ENCODE measurements at regions not wholly inside any gene's neighbourhood (a gene's known extent, or its start where the extent isn't known, plus 50 kb on each side); places are given as distances from the start of the nearest gene placed in this dataset.
A peak's percentile ranks its signal among the peaks of the same experiment; 100 is the strongest.

GRCh38 chr7:16114633-16115032 is 306.7 kb downstream of the CRPPA start:
- Histone ChIP-seq H3K9me3 (peaks cover 0 to 20% (median 0%) of the 10 kb centered on the region in 3 donors), H3K4me1 (no peaks in the 10 kb centered on the region), H3K27me3 (no peaks in the 10 kb centered on the region), H3K4me3 (no peak overlapping the region), H3K27ac (no peak overlapping the region), H3K36me3 (no peaks in the 10 kb centered on the region)
- no peak for DNase-seq
- TF ChIP-seq CTCF (IDR thresholded peaks at IDR 0.05) = peak in 1 of 2 experiments; percentile 9
- intact Hi-C loops (cut with DNase I; ENCODE audit: low total_unique reads) = no loop called here

GRCh38 chr7:16114071-16114470 is 307.3 kb downstream of the CRPPA start:
- Histone ChIP-seq H3K4me3 (no peak overlapping the region), H3K27ac (no peak overlapping the region), H3K27me3 (no peaks in the 10 kb centered on the region), H3K36me3 (no peaks in the 10 kb centered on the region), H3K9me3 (peaks cover 0 to 24% (median 0%) of the 10 kb centered on the region in 3 donors), H3K4me1 (no peaks in the 10 kb centered on the region)
- TF ChIP-seq CTCF (IDR thresholded peaks at IDR 0.05) = no peak
- intact Hi-C loops (cut with DNase I; ENCODE audit: low total_unique reads) = no loop called here
- DNase-seq = no peak

- DNase-seq = no peak
- Histone ChIP-seq H3K9me3 (peaks cover 0 to 31% (median 0%) of the 10 kb centered on the region in 3 donors), H3K4me1 (no peaks in the 10 kb centered on the region), H3K36me3 (no peaks in the 10 kb centered on the region), H3K27ac (no peak overlapping the region), H3K27me3 (no peaks in the 10 kb centered on the region), H3K4me3 (no peak overlapping the region)
- intact Hi-C loops (cut with DNase I; ENCODE audit: low total_unique reads) = no loop called here
- TF ChIP-seq CTCF (IDR thresholded peaks at IDR 0.05) = no peak
These were observed 308.3 kb downstream of the CRPPA start for GRCh38 chr7:16113058-16113457.

- Histone ChIP-seq H3K36me3 (no peaks in the 10 kb centered on the region), H3K4me1 (no peaks in the 10 kb centered on the region), H3K4me3 (no peak overlapping the region), H3K27me3 (no peaks in the 10 kb centered on the region), H3K9me3 (peaks cover 0 to 42% (median 15%) of the 10 kb centered on the region in 3 donors), H3K27ac (no peak overlapping the region)
- intact Hi-C loops (cut with DNase I; ENCODE audit: low total_unique reads) = no loop called here
- no peak for TF ChIP-seq CTCF (IDR thresholded peaks at IDR 0.05)
- no peak for DNase-seq
These were observed 314.5 kb downstream of the CRPPA start for GRCh38 chr7:16106869-16107268.

GRCh38 chr7:16106300-16106699 is 315.0 kb downstream of the CRPPA start:
- intact Hi-C loops (cut with DNase I; ENCODE audit: low total_unique reads) = no loop called here
- Histone ChIP-seq H3K4me1 (no peaks in the 10 kb centered on the region), H3K4me3 (no peak overlapping the region), H3K27me3 (no peaks in the 10 kb centered on the region), H3K27ac (no peak overlapping the region), H3K36me3 (no peaks in the 10 kb centered on the region), H3K9me3 (peaks cover 0 to 42% (median 15%) of the 10 kb centered on the region in 3 donors)
- no peak for DNase-seq
- no peak for TF ChIP-seq CTCF (IDR thresholded peaks at IDR 0.05)

- intact Hi-C loops (cut with DNase I; ENCODE audit: low total_unique reads) = no loop called here
- H3K27me3 ChIP-seq = no peaks in the 10 kb centered on the region
- no peak overlapping the region for H3K27ac ChIP-seq
- no peaks in the 10 kb centered on the region for H3K9me3 ChIP-seq
- no peaks in the 10 kb centered on the region for H3K36me3 ChIP-seq
- peaks cover 0 to 23% (median 7%) of the 10 kb centered on the region in 4 donors for H3K4me1 ChIP-seq
- no peak for TF ChIP-seq CTCF (IDR thresholded peaks at IDR 0.05)
- DNase-seq = no peak
- H3K4me3 ChIP-seq = no peak overlapping the region
These were observed 322.0 kb downstream of the CRPPA start for GRCh38 chr7:16099302-16099849.

Measured in tibial artery (tissue), 4 donors.